ENCODE measurements at regions not wholly inside any gene's neighbourhood (a gene's known extent, or its start where the extent isn't known, plus 50 kb on each side); places are given as distances from the start of the nearest gene placed in this dataset.

DNA sequence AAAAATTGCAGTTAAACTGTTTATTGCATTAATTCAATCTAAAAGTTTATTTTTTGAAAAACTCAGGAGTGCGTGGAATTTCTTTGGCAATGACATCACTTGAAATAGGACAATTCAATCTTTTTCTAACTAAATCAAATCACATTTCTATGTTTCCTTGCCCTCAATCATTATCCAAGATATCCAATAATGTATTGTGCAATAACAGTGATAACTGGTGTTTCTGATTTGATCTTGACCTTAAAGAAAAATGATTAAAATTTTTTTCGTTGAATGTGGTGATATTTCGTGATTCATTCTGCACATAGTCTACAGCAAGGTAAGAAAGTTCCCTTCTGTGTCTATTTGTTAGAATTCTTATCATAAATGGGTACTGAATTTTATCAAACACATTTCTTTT lies 163.2 kb downstream of the SPCS3 start:
- TF ChIP-seq, protein P1, sequence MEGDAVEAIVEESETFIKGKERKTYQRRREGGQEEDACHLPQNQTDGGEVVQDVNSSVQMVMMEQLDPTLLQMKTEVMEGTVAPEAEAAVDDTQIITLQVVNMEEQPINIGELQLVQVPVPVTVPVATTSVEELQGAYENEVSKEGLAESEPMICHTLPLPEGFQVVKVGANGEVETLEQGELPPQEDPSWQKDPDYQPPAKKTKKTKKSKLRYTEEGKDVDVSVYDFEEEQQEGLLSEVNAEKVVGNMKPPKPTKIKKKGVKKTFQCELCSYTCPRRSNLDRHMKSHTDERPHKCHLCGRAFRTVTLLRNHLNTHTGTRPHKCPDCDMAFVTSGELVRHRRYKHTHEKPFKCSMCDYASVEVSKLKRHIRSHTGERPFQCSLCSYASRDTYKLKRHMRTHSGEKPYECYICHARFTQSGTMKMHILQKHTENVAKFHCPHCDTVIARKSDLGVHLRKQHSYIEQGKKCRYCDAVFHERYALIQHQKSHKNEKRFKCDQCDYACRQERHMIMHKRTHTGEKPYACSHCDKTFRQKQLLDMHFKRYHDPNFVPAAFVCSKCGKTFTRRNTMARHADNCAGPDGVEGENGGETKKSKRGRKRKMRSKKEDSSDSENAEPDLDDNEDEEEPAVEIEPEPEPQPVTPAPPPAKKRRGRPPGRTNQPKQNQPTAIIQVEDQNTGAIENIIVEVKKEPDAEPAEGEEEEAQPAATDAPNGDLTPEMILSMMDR (IDR thresholded peaks at IDR 0.05): no peak
- TF ChIP-seq ZFX (IDR thresholded peaks at IDR 0.05; ENCODE audit: borderline replicate concordance): no peak
